ENCODE measurements at regions not wholly inside any gene's neighbourhood (a gene's known extent, or its start where the extent isn't known, plus 50 kb on each side); places are given as distances from the start of the nearest gene placed in this dataset.

DNA sequence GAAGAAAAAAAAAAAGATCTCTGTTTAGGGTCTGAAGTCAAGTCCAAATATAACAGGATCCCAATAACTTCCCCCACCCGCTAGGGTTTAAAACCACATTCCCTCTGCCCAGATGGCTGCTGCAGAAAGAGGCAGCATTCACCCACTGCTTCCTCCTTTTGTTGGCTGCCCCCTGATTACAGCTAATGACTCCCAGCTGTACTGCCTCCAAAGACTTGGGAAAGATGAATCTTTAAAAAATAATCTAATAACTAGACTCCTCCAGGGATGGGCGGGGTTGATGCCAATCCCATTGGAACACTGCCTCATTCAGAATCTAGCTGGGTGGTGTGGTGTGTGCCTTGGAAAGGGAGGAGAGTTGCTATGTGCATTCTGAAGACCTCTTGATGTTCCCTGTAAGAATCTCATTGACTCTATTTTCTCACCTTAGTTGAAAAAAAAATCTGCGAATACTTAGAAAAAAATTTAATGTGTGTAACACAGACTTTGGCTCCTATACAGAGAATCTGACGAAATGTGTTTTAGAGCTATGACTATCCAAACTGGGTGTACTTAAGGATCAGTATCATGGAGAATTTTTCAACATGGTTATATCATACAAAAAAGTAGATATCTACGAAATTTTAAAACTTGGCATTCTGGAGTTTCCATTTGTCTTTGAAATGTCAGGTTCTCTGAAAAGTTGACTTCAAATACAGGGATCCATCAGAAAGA is 174.0 kb downstream of the RNF144B start:
- H3K27ac ChIP-seq (ENCODE audit: insufficient read depth, low read depth, low read length): no peak overlapping the region
- H3K9me1 ChIP-seq (replicated peaks; ENCODE audit: control insufficient read depth, extremely low read depth, insufficient read depth, low read length): no peaks in the 10 kb centered on the region
- no peaks in the 10 kb centered on the region for H3K79me2 ChIP-seq (ENCODE audit: control insufficient read depth, insufficient read depth, low read length)
- H2AFZ ChIP-seq (ENCODE audit: low read depth, low read length): no peak overlapping the region
- TF ChIP-seq GATA2 (IDR thresholded peaks at IDR 0.05; ENCODE audit: insufficient read depth, insufficient read length, low read depth, low read length) (no peak), MYC (IDR thresholded peaks at IDR 0.05; ENCODE audit: low read depth, low read length) (no peak), POLR2A (IDR thresholded peaks at IDR 0.05; ENCODE audit: low read depth, low read length) (no peak), EZH2 (IDR thresholded peaks at IDR 0.05; ENCODE audit: borderline replicate concordance, low read depth, low read length, severe bottlenecking) (no peak), JUN (IDR thresholded peaks at IDR 0.05; ENCODE audit: borderline replicate concordance, insufficient read depth, insufficient read length, low read depth) (no peak), POLR2AphosphoS5 (IDR thresholded peaks at IDR 0.05; ENCODE audit: insufficient read depth, low read depth, low read length) (no peak), FOS (IDR thresholded peaks at IDR 0.05; ENCODE audit: borderline replicate concordance, insufficient read depth, low read length) (no peak)
- TF ChIP-seq, protein P1, sequence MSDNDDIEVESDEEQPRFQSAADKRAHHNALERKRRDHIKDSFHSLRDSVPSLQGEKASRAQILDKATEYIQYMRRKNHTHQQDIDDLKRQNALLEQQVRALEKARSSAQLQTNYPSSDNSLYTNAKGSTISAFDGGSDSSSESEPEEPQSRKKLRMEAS (IDR thresholded peaks at IDR 0.05; ENCODE audit: insufficient read depth, insufficient read length): no peak
- TF ChIP-seq, protein P2, sequence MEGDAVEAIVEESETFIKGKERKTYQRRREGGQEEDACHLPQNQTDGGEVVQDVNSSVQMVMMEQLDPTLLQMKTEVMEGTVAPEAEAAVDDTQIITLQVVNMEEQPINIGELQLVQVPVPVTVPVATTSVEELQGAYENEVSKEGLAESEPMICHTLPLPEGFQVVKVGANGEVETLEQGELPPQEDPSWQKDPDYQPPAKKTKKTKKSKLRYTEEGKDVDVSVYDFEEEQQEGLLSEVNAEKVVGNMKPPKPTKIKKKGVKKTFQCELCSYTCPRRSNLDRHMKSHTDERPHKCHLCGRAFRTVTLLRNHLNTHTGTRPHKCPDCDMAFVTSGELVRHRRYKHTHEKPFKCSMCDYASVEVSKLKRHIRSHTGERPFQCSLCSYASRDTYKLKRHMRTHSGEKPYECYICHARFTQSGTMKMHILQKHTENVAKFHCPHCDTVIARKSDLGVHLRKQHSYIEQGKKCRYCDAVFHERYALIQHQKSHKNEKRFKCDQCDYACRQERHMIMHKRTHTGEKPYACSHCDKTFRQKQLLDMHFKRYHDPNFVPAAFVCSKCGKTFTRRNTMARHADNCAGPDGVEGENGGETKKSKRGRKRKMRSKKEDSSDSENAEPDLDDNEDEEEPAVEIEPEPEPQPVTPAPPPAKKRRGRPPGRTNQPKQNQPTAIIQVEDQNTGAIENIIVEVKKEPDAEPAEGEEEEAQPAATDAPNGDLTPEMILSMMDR (IDR thresholded peaks at IDR 0.05; ENCODE audit: extremely low read depth in 1 of 2, insufficient read depth in 1 of 2, low read depth in 1 of 2, low read length in 2 of 2): no peak
- no TSS peak for BruUV-seq (replicated peaks)
- FAIRE-seq: no peak
- ChIA-PET POLR2A (no interaction called here), CTCF (interaction anchor here (0.9 to 1.1 kb wide), 2 partner anchors 11 to 19 kb away, joined by 3 to 4 read pairs; no protein-coding TSS in a partner anchor)
- H3K9me3 ChIP-seq (replicated peaks; ENCODE audit: control insufficient read depth, insufficient read depth, low read length): no peaks in the 10 kb centered on the region
- intact Hi-C loops (cut with micrococcal nuclease) (no loop called here), dilution Hi-C loops (cut with MboI; ENCODE audit: extremely low pct_ligation_motif_present, low sequenced_read_pairs) (no loop called here)
- H3K27me3 ChIP-seq (ENCODE audit: control insufficient read depth in 2 of 2, insufficient read depth in 2 of 2, low read length in 2 of 2): peaks cover 0 to 5% of the 10 kb centered on the region in 2 experiments
- no peaks in the 10 kb centered on the region for H3K4me1 ChIP-seq (ENCODE audit: control insufficient read depth, extremely low read depth, insufficient read depth, low read length)
- H3K4me2 ChIP-seq (ENCODE audit: insufficient read depth, low read length): no peak overlapping the region
- H4K20me1 ChIP-seq (replicated peaks; ENCODE audit: control insufficient read depth, extremely low read depth, insufficient read depth, low read length): no peaks in the 10 kb centered on the region
- H3K36me3 ChIP-seq (ENCODE audit: control insufficient read depth in 2 of 2, extremely low read depth in 1 of 2, insufficient read depth in 2 of 2, low read length in 2 of 2): no peaks in the 10 kb centered on the region
- no peak overlapping the region for H3K9ac ChIP-seq (replicated peaks; ENCODE audit: extremely low read depth, insufficient read depth, low read length)
- no peak overlapping the region for H3K4me3 ChIP-seq (replicated peaks in 1 of 3; ENCODE audit: insufficient read depth in 1 of 3, low read depth in 1 of 3, low read length in 3 of 3)
- DNase-seq (ENCODE audit: low read depth, low spot score): no peak

All from endothelial cell of umbilical vein (primary cell).